ENCODE measurements at regions not wholly inside any gene's neighbourhood (a gene's known extent, or its start where the extent isn't known, plus 50 kb on each side); places are given as distances from the start of the nearest gene placed in this dataset.

DNA sequence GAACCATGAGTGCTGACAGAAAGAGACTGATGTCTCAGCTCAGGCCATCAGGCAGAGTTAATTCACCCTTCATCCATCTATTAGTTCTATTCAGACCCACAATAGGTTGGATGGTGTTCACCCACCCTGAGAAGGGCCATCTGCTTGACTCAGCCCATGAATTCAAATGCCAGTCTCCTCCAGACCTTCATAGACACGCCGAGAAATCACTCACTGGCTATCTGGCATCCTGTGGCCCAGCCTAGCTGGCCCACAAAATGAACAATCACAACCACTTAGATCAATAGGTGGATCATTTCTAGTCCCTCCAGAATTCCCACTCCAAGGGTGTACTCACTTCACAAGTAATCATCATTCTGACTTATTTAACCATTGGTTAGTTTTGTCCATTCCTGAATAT, 58.2 kb downstream of the MYEOV start (continued):
- TF ChIP-seq REST (tag by site-specific recombination; IDR thresholded peaks at IDR 0.05) = no peak
- no peak for TF ChIP-seq ZNF768 (tag by site-specific recombination; IDR thresholded peaks at IDR 0.05)
- TF ChIP-seq YY1 (tag by site-specific recombination; IDR thresholded peaks at IDR 0.05) = no peak
- TF ChIP-seq ZNF223 (tag by site-specific recombination; IDR thresholded peaks at IDR 0.05) = no peak
- TF ChIP-seq ZNF629 (tag by site-specific recombination; IDR thresholded peaks at IDR 0.05) = no peak
- no peak for TF ChIP-seq ZNF501 (tag by site-specific recombination; IDR thresholded peaks at IDR 0.05)
- no peak for TF ChIP-seq ZNF274 (IDR thresholded peaks at IDR 0.05; ENCODE audit: low read length)
- no peak for TF ChIP-seq ZNF274 (tag by site-specific recombination; IDR thresholded peaks at IDR 0.05; ENCODE audit: borderline replicate concordance)
- no peak for TF ChIP-seq REPIN1 (tag by site-specific recombination; IDR thresholded peaks at IDR 0.05; ENCODE audit: low read depth)
- no peak for TF ChIP-seq ZNF423 (tag by site-specific recombination; IDR thresholded peaks at IDR 0.05)
- no peak for TF ChIP-seq KLF16 (tag by site-specific recombination; IDR thresholded peaks at IDR 0.05)

- ChIA-PET POLR2A (no interaction called here), CTCF (no interaction called here)
- Histone ChIP-seq H3K4me1 (ENCODE audit: control insufficient read depth, insufficient read depth, low read length) (no peaks in the 10 kb centered on the region), H3K36me3 (ENCODE audit: control insufficient read depth in 2 of 2, insufficient read depth in 1 of 2, low read length in 2 of 2) (no peaks in the 10 kb centered on the region), H3K27ac (ENCODE audit: extremely low read depth, low read depth, low read length) (no peak overlapping the region), H3K9me3 (ENCODE audit: control insufficient read depth, insufficient read depth, low read depth, low read length) (no peaks in the 10 kb centered on the region), H3K4me3 (ENCODE audit: low read depth, low read length) (no peak overlapping the region)
- TF ChIP-seq ZNF664 (tag by site-specific recombination; IDR thresholded peaks at IDR 0.05) = no peak
- TF ChIP-seq TRIM28 (IDR thresholded peaks at IDR 0.05; ENCODE audit: borderline replicate concordance, low read length) = no peak
- no peak for TF ChIP-seq AEBP2 (tag by site-specific recombination; IDR thresholded peaks at IDR 0.05; ENCODE audit: borderline replicate concordance)
- no peak for TF ChIP-seq ZNF24 (tag by site-specific recombination; IDR thresholded peaks at IDR 0.05)
- TF ChIP-seq SP7 (tag by site-specific recombination; IDR thresholded peaks at IDR 0.05) = 0 out of 2 replicates have a peak, but pooled peaks have one; percentile 31
- TF ChIP-seq ZNF132 (tag by site-specific recombination; IDR thresholded peaks at IDR 0.05; ENCODE audit: borderline replicate concordance) = no peak
- TF ChIP-seq TSHZ1 (tag by site-specific recombination; IDR thresholded peaks at IDR 0.05; ENCODE audit: borderline replicate concordance) = no peak
- TF ChIP-seq ZNF791 (tag by site-specific recombination; IDR thresholded peaks at IDR 0.05) = no peak
Measured at GRCh38 chr11:69352715-69353319, 58.9 kb downstream of the MYEOV start.

All from HEK293 (cell line).